ENCODE measurements at regions not wholly inside any gene's neighbourhood (a gene's known extent, or its start where the extent isn't known, plus 50 kb on each side); places are given as distances from the start of the nearest gene placed in this dataset.
"Not testable (repeated sequence)": the region's sequence is repeated elsewhere in the genome, so short reads cannot be mapped to it uniquely, and the experiment has no call there.

- no peak for DNase-seq (ENCODE audit: low read depth)
Measured at GRCh38 chr5:53160895-53161294, 51.3 kb upstream of the MOCS2 start.

GRCh38 chr5:53161876-53162275, 52.3 kb upstream of the MOCS2 start:
- no peak for DNase-seq (ENCODE audit: low read depth)

GRCh38 chr5:53164478-53165165, 55.1 kb upstream of the MOCS2 start:
- DNase-seq (ENCODE audit: low read depth), result no peak

- DNase-seq (ENCODE audit: low read depth), result no peak
Measured at GRCh38 chr5:53165431-53166182, 56.0 kb upstream of the MOCS2 start.

- peak; percentile 83 for DNase-seq (ENCODE audit: low read depth)
Measured at GRCh38 chr5:53166183-53166495, 56.6 kb upstream of the MOCS2 start.

GRCh38 chr5:53167836-53168235, 58.3 kb upstream of the MOCS2 start:
- no peak for DNase-seq (ENCODE audit: low read depth)

- DNase-seq (ENCODE audit: low read depth), result no peak
Measured at GRCh38 chr5:53169933-53170332, 60.4 kb upstream of the MOCS2 start.

- no peak for DNase-seq (ENCODE audit: low read depth)
Measured at GRCh38 chr5:53170746-53171349, 61.3 kb upstream of the MOCS2 start.

- DNase-seq (ENCODE audit: low read depth), result not testable (repeated sequence)
Measured at GRCh38 chr5:53172073-53172472, 62.5 kb upstream of the MOCS2 start.

- no peak for DNase-seq (ENCODE audit: low read depth)
Measured at GRCh38 chr5:53172630-53173029, 63.1 kb upstream of the MOCS2 start.

- no peak for DNase-seq (ENCODE audit: low read depth)
Measured at GRCh38 chr5:53173083-53173482, 63.5 kb upstream of the MOCS2 start.

GRCh38 chr5:53178830-53179229, 69.3 kb upstream of the MOCS2 start:
- DNase-seq (ENCODE audit: low read depth), result no peak

GRCh38 chr5:53179691-53180090, 70.1 kb upstream of the MOCS2 start:
- no peak for DNase-seq (ENCODE audit: low read depth)

GRCh38 chr5:53180538-53180937, 71.0 kb upstream of the MOCS2 start:
- DNase-seq (ENCODE audit: low read depth), result no peak

GRCh38 chr5:53180991-53181390, 71.4 kb upstream of the MOCS2 start:
- no peak for DNase-seq (ENCODE audit: low read depth)

- no peak for DNase-seq (ENCODE audit: low read depth)
Measured at GRCh38 chr5:53183880-53184279, 74.3 kb upstream of the MOCS2 start.

- no peak for DNase-seq (ENCODE audit: low read depth)
Measured at GRCh38 chr5:53191548-53192165, 82.1 kb upstream of the MOCS2 start.

GRCh38 chr5:53194086-53194485, 84.5 kb upstream of the MOCS2 start:
- no peak for DNase-seq (ENCODE audit: low read depth)

- no peak for DNase-seq (ENCODE audit: low read depth)
Measured at GRCh38 chr5:53199882-53200281, 90.3 kb upstream of the MOCS2 start.

GRCh38 chr5:53200306-53200705, 90.7 kb upstream of the MOCS2 start:
- DNase-seq (ENCODE audit: low read depth), result no peak

- DNase-seq (ENCODE audit: low read depth), result no peak
Measured at GRCh38 chr5:53201746-53202145, 92.2 kb upstream of the MOCS2 start.

- no peak for DNase-seq (ENCODE audit: low read depth)
Measured at GRCh38 chr5:53206562-53206961, 97.0 kb upstream of the MOCS2 start.

GRCh38 chr5:53211799-53212198, 102.2 kb upstream of the MOCS2 start:
- DNase-seq (ENCODE audit: low read depth), result no peak

Data from forelimb muscle (tissue), 1 donor.